ENCODE measurements at regions not wholly inside any gene's neighbourhood (a gene's known extent, or its start where the extent isn't known, plus 50 kb on each side); places are given as distances from the start of the nearest gene placed in this dataset.

DNA sequence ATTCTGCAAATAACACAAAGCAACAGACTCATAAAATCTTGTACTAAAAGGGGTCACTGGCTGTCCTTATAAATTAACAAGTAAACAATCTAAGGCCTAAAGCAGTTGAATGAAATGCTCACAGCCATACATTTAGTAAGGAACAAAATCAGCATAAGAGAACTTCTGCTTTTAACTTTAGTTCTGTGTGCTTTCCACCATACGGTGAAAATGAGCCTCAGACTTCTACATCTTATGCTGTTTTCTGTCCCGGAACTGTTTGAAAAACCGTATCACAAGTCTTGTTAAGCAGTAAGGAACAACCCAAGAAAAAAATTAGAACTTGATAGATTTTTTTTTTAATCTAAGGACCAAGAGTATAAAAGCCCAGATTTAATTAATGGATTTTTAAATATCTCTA is 549.1 kb upstream of the MIR17HG start:
- H3K4me3 ChIP-seq: no peak overlapping the region
- no peaks in the 10 kb centered on the region for H3K4me1 ChIP-seq
- H3K9me3 ChIP-seq (replicated peaks): no peaks in the 10 kb centered on the region
- H3K27ac ChIP-seq (replicated peaks): no peak overlapping the region
- TF ChIP-seq, protein P1, sequence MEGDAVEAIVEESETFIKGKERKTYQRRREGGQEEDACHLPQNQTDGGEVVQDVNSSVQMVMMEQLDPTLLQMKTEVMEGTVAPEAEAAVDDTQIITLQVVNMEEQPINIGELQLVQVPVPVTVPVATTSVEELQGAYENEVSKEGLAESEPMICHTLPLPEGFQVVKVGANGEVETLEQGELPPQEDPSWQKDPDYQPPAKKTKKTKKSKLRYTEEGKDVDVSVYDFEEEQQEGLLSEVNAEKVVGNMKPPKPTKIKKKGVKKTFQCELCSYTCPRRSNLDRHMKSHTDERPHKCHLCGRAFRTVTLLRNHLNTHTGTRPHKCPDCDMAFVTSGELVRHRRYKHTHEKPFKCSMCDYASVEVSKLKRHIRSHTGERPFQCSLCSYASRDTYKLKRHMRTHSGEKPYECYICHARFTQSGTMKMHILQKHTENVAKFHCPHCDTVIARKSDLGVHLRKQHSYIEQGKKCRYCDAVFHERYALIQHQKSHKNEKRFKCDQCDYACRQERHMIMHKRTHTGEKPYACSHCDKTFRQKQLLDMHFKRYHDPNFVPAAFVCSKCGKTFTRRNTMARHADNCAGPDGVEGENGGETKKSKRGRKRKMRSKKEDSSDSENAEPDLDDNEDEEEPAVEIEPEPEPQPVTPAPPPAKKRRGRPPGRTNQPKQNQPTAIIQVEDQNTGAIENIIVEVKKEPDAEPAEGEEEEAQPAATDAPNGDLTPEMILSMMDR (IDR thresholded peaks at IDR 0.05; ENCODE audit: borderline replicate concordance): no peak
- H3K36me3 ChIP-seq: no peaks in the 10 kb centered on the region
- intact Hi-C loops (cut with micrococcal nuclease): no loop called here
- no peak for DNase-seq
- H3K27me3 ChIP-seq (ENCODE audit: low read depth): no peaks in the 10 kb centered on the region

DNA sequence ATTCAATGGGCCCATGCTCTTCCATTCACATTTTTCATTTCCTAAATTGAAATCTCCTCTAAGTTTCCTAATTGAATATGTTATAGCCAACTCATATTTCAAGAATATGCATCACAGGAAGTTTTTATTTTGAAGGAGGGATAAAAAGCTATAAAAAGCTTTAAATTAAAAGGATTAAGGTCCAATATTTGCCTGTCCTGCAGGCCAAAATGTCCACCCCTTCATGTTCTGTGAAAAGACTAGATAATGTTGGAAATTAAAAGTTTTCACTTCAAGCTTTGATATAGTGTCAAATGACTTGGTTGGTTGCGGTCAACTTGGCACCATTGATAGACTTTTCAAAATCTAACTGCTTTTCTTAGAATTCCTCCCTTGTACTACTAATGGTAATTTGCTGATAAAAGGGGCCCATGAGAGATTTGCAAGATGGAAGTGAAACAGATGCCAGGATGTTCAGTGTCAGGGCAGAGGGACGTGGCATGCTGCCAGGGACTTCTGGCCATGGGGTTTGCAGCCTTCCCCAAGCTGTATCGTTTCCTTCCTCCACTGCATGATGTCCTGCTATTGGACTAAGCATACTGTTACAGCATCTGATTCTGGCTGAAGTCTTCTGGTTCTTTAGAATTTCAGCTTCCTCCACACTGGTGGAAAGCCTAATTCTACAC is 547.3 kb upstream of the MIR17HG start:
- DNase-seq: peak; percentile 77
- Histone ChIP-seq H3K4me3 (no peak overlapping the region), H3K36me3 (no peaks in the 10 kb centered on the region), H3K27me3 (ENCODE audit: low read depth) (no peaks in the 10 kb centered on the region), H3K27ac (replicated peaks) (no peak overlapping the region), H3K9me3 (replicated peaks) (no peaks in the 10 kb centered on the region), H3K4me1 (no peaks in the 10 kb centered on the region)
- TF ChIP-seq, protein P1 (IDR thresholded peaks at IDR 0.05; ENCODE audit: borderline replicate concordance): no peak
- intact Hi-C loops (cut with micrococcal nuclease): no loop called here

DNA sequence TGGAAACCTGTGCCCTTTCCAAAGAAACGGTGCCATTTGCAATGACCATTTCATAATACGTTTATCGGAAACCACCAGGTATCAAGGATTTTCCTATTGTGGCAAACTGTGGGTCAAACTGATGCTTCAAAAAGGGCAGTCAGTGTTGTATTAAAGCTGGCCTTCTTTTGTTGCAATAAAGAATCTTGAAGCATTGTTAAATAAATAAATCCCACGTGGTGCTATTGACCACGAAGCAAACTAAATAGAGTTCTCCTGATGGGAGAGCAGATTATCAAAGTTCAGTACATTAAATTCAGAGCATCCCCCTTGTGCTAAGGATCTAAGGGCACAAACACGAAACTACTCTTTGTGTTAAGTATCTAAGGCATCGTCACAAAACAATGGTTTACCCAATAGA is 545.9 kb upstream of the MIR17HG start:
- Histone ChIP-seq H3K4me1 (no peaks in the 10 kb centered on the region), H3K27ac (replicated peaks) (no peak overlapping the region), H3K9me3 (replicated peaks) (no peaks in the 10 kb centered on the region), H3K4me3 (no peak overlapping the region), H3K27me3 (ENCODE audit: low read depth) (no peaks in the 10 kb centered on the region), H3K36me3 (no peaks in the 10 kb centered on the region)
- TF ChIP-seq, protein P1 (IDR thresholded peaks at IDR 0.05; ENCODE audit: borderline replicate concordance): no peak
- intact Hi-C loops (cut with micrococcal nuclease): no loop called here
- no peak for DNase-seq

DNA sequence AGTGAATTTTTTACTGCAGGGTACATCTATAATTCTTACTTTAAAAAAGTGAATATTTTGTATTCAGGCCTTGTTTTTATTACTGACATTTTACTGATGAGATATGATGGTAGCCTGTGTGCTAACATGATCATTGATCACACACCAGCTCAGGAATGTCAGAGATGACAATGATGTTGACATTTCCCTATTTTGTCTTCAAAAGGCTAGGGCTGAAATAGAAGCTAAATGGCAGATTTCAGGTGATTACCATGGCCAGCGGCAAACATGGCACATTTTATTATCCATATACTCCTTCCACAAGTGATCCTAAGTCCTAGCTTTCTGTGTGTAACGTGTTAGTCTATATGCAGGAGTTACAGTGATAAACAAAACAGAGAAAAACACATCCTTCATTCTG is 544.3 kb upstream of the MIR17HG start:
- no peak for DNase-seq
- Histone ChIP-seq H3K9me3 (replicated peaks) (no peaks in the 10 kb centered on the region), H3K27ac (replicated peaks) (no peak overlapping the region), H3K4me3 (no peak overlapping the region), H3K27me3 (ENCODE audit: low read depth) (no peaks in the 10 kb centered on the region), H3K36me3 (no peaks in the 10 kb centered on the region), H3K4me1 (no peaks in the 10 kb centered on the region)
- intact Hi-C loops (cut with micrococcal nuclease): no loop called here
- TF ChIP-seq, protein P1 (IDR thresholded peaks at IDR 0.05; ENCODE audit: borderline replicate concordance): no peak

DNA sequence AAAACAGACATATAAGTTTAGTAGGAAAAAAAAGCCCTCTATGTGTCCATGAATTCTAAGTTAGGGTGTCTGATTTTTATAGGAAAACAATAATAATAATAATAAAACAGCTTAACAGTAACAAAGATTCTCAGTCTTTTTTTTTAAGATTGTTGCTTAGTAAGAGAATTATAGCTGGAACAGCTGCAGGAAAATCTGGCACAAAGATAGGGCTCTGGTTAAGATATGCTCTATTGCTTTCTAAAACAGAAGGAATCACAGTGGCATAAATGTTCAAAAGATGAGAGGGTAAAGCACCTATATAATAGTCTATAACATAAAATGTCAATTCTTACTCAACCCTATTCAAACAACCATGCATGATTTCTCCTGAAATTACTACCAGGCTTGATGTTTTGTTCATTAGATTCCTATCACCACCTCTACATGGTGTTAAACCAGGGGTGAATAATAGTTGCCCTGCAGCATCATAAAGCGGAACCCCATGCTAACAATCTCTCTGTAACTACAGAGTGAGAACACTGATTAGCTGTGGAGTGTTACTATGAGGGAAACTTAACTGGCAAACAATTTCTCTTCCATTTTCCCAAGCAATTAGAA is 541.4 kb upstream of the MIR17HG start:
- Histone ChIP-seq H3K4me1 (no peaks in the 10 kb centered on the region), H3K36me3 (no peaks in the 10 kb centered on the region), H3K4me3 (no peak overlapping the region), H3K27ac (replicated peaks) (no peak overlapping the region), H3K9me3 (replicated peaks) (no peaks in the 10 kb centered on the region), H3K27me3 (ENCODE audit: low read depth) (no peaks in the 10 kb centered on the region)
- intact Hi-C loops (cut with micrococcal nuclease): no loop called here
- no peak for DNase-seq
- TF ChIP-seq, protein P1 (IDR thresholded peaks at IDR 0.05; ENCODE audit: borderline replicate concordance): no peak

Measured in left ventricle myocardium inferior (tissue), 1 donor.